ENCODE measurements at regions not wholly inside any gene's neighbourhood (a gene's known extent, or its start where the extent isn't known, plus 50 kb on each side); places are given as distances from the start of the nearest gene placed in this dataset.

- TF ChIP-seq E2F1 (CRISPR knock-in tag; IDR thresholded peaks at IDR 0.05) (no peak), PRDM15 (CRISPR knock-in tag; IDR thresholded peaks at IDR 0.05) (no peak), SMAD4 (CRISPR knock-in tag; IDR thresholded peaks at IDR 0.05) (no peak)
Measured at GRCh38 chr10:2380218-2380617, 642.9 kb upstream of the ADARB2 start (continued).

GRCh38 chr10:2367083-2367482 lies 629.8 kb upstream of the ADARB2 start:
- Mint-ChIP-seq H3K27me3 (ENCODE audit: low read depth) (no peaks in the 10 kb centered on the region; the same call in 1 of the 2 replicates), H3K4me3 (no peak overlapping the region), H3K9me3 (peaks cover 32% of the 10 kb centered on the region), H3K27ac (no peak overlapping the region), H3K4me1 (peaks cover 29% of the 10 kb centered on the region), H3K36me3 (peaks cover 13% of the 10 kb centered on the region)
- no peak for TF ChIP-seq E2F4 (CRISPR knock-in tag; IDR thresholded peaks at IDR 0.05; ENCODE audit: borderline replicate concordance, low read depth)
- no peak for TF ChIP-seq USF2 (CRISPR knock-in tag; IDR thresholded peaks at IDR 0.05)
- TF ChIP-seq GRHL2 (CRISPR knock-in tag; IDR thresholded peaks at IDR 0.05; ENCODE audit: insufficient replicate concordance, severe bottlenecking): no peak
- no peak for TF ChIP-seq TCF7 (CRISPR knock-in tag; IDR thresholded peaks at IDR 0.05; ENCODE audit: low read depth)
- TF ChIP-seq E2F1 (CRISPR knock-in tag; IDR thresholded peaks at IDR 0.05): no peak
- TF ChIP-seq ZNF532 (CRISPR knock-in tag; IDR thresholded peaks at IDR 0.05; ENCODE audit: borderline replicate concordance): no peak
- no peak for TF ChIP-seq ESRRA (CRISPR knock-in tag; IDR thresholded peaks at IDR 0.05; ENCODE audit: borderline replicate concordance)
- TF ChIP-seq ZNF232 (CRISPR knock-in tag; IDR thresholded peaks at IDR 0.05): no peak
- no peak for TF ChIP-seq PREB (CRISPR knock-in tag; IDR thresholded peaks at IDR 0.05; ENCODE audit: borderline replicate concordance)
- no peak for TF ChIP-seq ELF4 (CRISPR knock-in tag; IDR thresholded peaks at IDR 0.05; ENCODE audit: low read depth)
- no peak for TF ChIP-seq ZNF263 (CRISPR knock-in tag; IDR thresholded peaks at IDR 0.05; ENCODE audit: low read depth)
- TF ChIP-seq ZMAT4 (CRISPR knock-in tag; IDR thresholded peaks at IDR 0.05): no peak
- TF ChIP-seq ZNF512 (CRISPR knock-in tag; IDR thresholded peaks at IDR 0.05; ENCODE audit: borderline replicate concordance): no peak
- no peak for TF ChIP-seq MYBL2 (CRISPR knock-in tag; IDR thresholded peaks at IDR 0.05)
- no peak for TF ChIP-seq ZNF396 (CRISPR knock-in tag; IDR thresholded peaks at IDR 0.05; ENCODE audit: borderline replicate concordance)
- ChIA-PET POLR2A (no interaction called here), CTCF (no interaction called here)
- ATAC-seq (no peak), DNase-seq (ENCODE audit: low spot score) (no peak)
